B cell (primary cell): ENCODE measurements at regions not wholly inside any gene's neighbourhood (a gene's known extent, or its start where the extent isn't known, plus 50 kb on each side); places are given as distances from the start of the nearest gene placed in this dataset.
A peak's percentile ranks its signal among the peaks of the same experiment; 100 is the strongest.

ENCODE experiments used
- ATAC-seq: fragments of 200-7000 bp; cut with Tn5 transposase; one replicate; pipeline ENCODE4 v1.10.0; 2021; ENCODE audit warnings: low read depth, mild to moderate bottlenecking, moderate number of reproducible peaks, moderate library complexity
- CTCF ChIA-PET: fragments of 350-600 bp; sonication (Branson Sonifier 250); formaldehyde crosslinking; loops from one replicate; lab custom pipeline; 2021; ENCODE audit warnings: antibody characterized with exemption, inconsistent platforms; lab: Charles Lee
- POLR2A ChIA-PET: fragments of 350-600 bp; sonication (Branson Sonifier 250); formaldehyde crosslinking; loops from one replicate; lab custom pipeline; 2021; ENCODE audit warnings: antibody characterized with exemption; lab: Charles Lee
- DNase-seq: peaks from one replicate; pipeline ENCODE4 v3.0.0; 2013
- H2AFZ ChIP-seq: 2 replicates; pipeline ENCODE4 v1.6.1; 2012; ENCODE audit warnings: mild to moderate bottlenecking, low read depth, low read length; ENCODE audit not compliant: insufficient read depth, poor library complexity, severe bottlenecking
- H3K27ac ChIP-seq, 2 donors: 1 replicate in 1 of 2; 2 replicates in 1 of 2; pipeline ENCODE4 v1.5.1; 2012 to 2013; ENCODE audit warnings: low read length in 2 of 2, mild to moderate bottlenecking in 2 of 2, moderate library complexity in 1 of 2
- H3K27me3 ChIP-seq, 4 experiments: fragments of 200-600 bp in 1 of 4; sonication (generic) in 1 of 4; replicated peaks in 1 of 4; 1 replicate in 2 of 4; 2 replicates in 2 of 4; pipeline versions ENCODE4 v1.6.1 to v1.7.0; 2013 to 2016; ENCODE audit warnings: low read length in 3 of 4, mild to moderate bottlenecking in 2 of 4, mixed read lengths in 1 of 4, moderate library complexity in 1 of 4; ENCODE audit not compliant: insufficient read depth in 4 of 4, control insufficient read depth in 3 of 4; ENCODE audit errors: control extremely low read depth in 1 of 4
- H3K36me3 ChIP-seq, 2 experiments: replicated peaks in 1 of 2; 1 replicate in 1 of 2; 2 replicates in 1 of 2; pipeline versions ENCODE4 v1.6.1 to v1.7.1; 2013; ENCODE audit warnings: low read length in 1 of 2; ENCODE audit not compliant: insufficient read depth in 2 of 2, control insufficient read depth in 1 of 2; ENCODE audit errors: control extremely low read depth in 1 of 2, extremely low read depth in 1 of 2
- H3K4me1 ChIP-seq, 2 donors: fragments of 200-600 bp in 1 of 2; sonication (generic) in 1 of 2; 1 replicate in 1 of 2; 2 replicates in 1 of 2; pipeline versions ENCODE4 v1.5.1 to v1.6.1; 2013 to 2017; ENCODE audit warnings: low read length in 2 of 2; ENCODE audit not compliant: control insufficient read depth in 2 of 2, insufficient read depth in 2 of 2
- H3K4me2 ChIP-seq: replicated peaks from 2 replicates; pipeline ENCODE3; 2012; ENCODE audit warnings: mild to moderate bottlenecking, low read depth, low read length; ENCODE audit not compliant: poor library complexity, severe bottlenecking
- H3K4me3 ChIP-seq, 5 experiments: fragments of 200-600 bp in 1 of 5; sonication (generic) in 1 of 5; 1 replicate in 3 of 5; 2 replicates in 2 of 5; pipeline versions ENCODE4 v1.5.1 to v1.7.0; 2011 to 2016; ENCODE audit warnings: low read length in 4 of 5, mild to moderate bottlenecking in 4 of 5, low read depth in 2 of 5, control low read depth in 1 of 5, moderate library complexity in 1 of 5; ENCODE audit not compliant: insufficient read depth in 1 of 5; ENCODE audit errors: control extremely low read depth in 1 of 5, extremely low read depth in 1 of 5
- H3K79me2 ChIP-seq: fragments of 200-600 bp; sonication (generic); one replicate; pipeline ENCODE4 v1.6.0; 2016; ENCODE audit warnings: low read length; ENCODE audit not compliant: control insufficient read depth, insufficient read depth
- H3K9ac ChIP-seq: fragments of 200-600 bp; sonication (generic); 2 replicates; pipeline ENCODE4 v1.6.1; 2017; ENCODE audit warnings: mild to moderate bottlenecking, low read length, moderate library complexity
- H3K9me3 ChIP-seq, 3 donors: one replicate each; pipeline versions ENCODE4 v1.6.1 to v1.7.1; 2013; ENCODE audit warnings: low read length in 2 of 3; ENCODE audit not compliant: control insufficient read depth in 2 of 3, insufficient read depth in 1 of 3; ENCODE audit errors: control extremely low read depth in 1 of 3
- H4K20me1 ChIP-seq: 2 replicates; pipeline ENCODE4 v1.6.0; 2012; ENCODE audit warnings: mild to moderate bottlenecking, low read length; ENCODE audit not compliant: insufficient read depth, control insufficient read depth, poor library complexity, severe bottlenecking
- H3K27ac Mint-ChIP-seq: one replicate; pipeline ENCODE4 v1.8.0; 2021; ENCODE audit warnings: mixed read lengths
- H3K27me3 Mint-ChIP-seq: one replicate; pipeline ENCODE4 v1.8.0; 2021; ENCODE audit warnings: mixed read lengths
- H3K4me1 Mint-ChIP-seq: one replicate; pipeline ENCODE4 v1.8.0; 2021; ENCODE audit warnings: mixed read lengths
- H3K4me3 Mint-ChIP-seq: one replicate; pipeline ENCODE4 v1.8.0; 2021; ENCODE audit warnings: mixed read lengths
- H3K9me3 Mint-ChIP-seq: one replicate; pipeline ENCODE4 v1.8.0; 2022; ENCODE audit warnings: mixed read lengths; ENCODE audit not compliant: insufficient read depth
- EZH2 ChIP-seq: IDR thresholded peaks from 2 replicates; pipeline ENCODE4 v1.6.1; 2012; ENCODE audit warnings: borderline replicate concordance, low read depth, mild to moderate bottlenecking, moderate library complexity, low read length; ENCODE audit not compliant: insufficient read depth, poor library complexity, severe bottlenecking
- WGBS: methylation state at CpG from one replicate; pipeline ENCODE4 v1.1.5; 2013; ENCODE audit warnings: missing lambda C conversion rate; ENCODE audit not compliant: insufficient coverage; 5-methylcytosine and 5-hydroxymethylcytosine counted together
- intact Hi-C: fragments of 100-400 bp; cut with micrococcal nuclease; formaldehyde crosslinking; loops from one replicate; pipeline ENCODE4 v1.10.0; 2022
- TF ChIP-seq, protein P1 (sequence below): fragments of 200-600 bp; IDR thresholded peaks from one replicate; pipeline ENCODE4 v1.8.0; 2022; ENCODE audit warnings: antibody characterized with exemption, mild to moderate bottlenecking

DNA sequence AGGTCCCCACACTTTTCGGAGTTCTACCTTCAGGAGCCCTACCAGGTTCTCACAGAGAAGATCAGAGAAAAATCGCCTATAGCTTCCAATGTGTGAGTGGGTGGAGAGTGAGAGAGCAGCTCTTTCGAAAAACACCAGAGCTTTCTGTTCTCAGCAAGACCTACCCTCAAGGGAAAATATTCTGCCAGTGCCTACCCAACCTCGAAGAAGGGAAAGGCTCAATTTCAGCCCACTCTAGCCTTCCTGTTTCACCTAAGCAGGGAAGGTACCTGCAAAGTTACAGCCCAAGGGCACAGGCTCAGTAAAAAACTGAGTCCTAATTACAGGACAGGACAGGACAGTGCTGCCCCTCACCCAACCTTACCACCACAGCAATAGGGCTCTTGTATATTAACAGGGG is 104.0 kb upstream of the WDR17 start:
- Mint-ChIP-seq H3K4me3 (no peak overlapping the region), H3K4me1 (peaks cover 8% of the 10 kb centered on the region)

DNA sequence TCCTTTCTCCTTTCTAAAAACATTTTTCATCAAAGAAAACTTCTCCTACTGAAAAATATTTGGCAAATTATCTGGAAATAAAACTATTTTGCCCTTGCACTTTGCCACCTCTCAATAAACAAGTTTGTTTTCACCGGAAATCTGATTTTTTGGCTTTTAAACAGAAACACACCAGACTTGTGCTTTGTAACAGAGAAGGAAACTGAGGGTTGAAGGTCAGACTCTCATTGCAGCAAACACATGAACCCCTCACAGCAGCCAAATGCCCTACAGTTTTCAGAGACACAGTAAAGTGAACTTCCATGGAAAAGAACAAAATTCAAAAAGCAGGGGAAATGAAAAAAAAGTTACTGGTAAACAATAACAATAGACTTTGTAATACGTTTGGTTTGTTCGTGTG is 95.6 kb upstream of the WDR17 start:
- Histone ChIP-seq H3K36me3 (no peaks in the 10 kb centered on the region), H4K20me1 (no peaks in the 10 kb centered on the region), H3K27ac (no peak overlapping the region), H2AFZ (no peak overlapping the region), H3K9me3 (peaks cover 0 to 9% (median 2%) of the 10 kb centered on the region in 3 donors), H3K4me1 (no peaks in the 10 kb centered on the region), H3K4me3 (no peak overlapping the region), H3K79me2 (no peaks in the 10 kb centered on the region), H3K9ac (no peak overlapping the region), H3K27me3 (no peaks in the 10 kb centered on the region), H3K4me2 (no peak overlapping the region)
- H3K9me3 Mint-ChIP-seq = no peaks in the 10 kb centered on the region
- H3K27me3 Mint-ChIP-seq = peaks cover 7% of the 10 kb centered on the region
- H3K4me3 Mint-ChIP-seq = no peak overlapping the region
- no peak for DNase-seq
- ChIA-PET CTCF (no interaction called here), POLR2A (no interaction called here)
- intact Hi-C loops = no loop called here
- no peak for ATAC-seq
- TF ChIP-seq, protein P1, sequence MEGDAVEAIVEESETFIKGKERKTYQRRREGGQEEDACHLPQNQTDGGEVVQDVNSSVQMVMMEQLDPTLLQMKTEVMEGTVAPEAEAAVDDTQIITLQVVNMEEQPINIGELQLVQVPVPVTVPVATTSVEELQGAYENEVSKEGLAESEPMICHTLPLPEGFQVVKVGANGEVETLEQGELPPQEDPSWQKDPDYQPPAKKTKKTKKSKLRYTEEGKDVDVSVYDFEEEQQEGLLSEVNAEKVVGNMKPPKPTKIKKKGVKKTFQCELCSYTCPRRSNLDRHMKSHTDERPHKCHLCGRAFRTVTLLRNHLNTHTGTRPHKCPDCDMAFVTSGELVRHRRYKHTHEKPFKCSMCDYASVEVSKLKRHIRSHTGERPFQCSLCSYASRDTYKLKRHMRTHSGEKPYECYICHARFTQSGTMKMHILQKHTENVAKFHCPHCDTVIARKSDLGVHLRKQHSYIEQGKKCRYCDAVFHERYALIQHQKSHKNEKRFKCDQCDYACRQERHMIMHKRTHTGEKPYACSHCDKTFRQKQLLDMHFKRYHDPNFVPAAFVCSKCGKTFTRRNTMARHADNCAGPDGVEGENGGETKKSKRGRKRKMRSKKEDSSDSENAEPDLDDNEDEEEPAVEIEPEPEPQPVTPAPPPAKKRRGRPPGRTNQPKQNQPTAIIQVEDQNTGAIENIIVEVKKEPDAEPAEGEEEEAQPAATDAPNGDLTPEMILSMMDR = no peak
- no peak for TF ChIP-seq EZH2
- H3K27ac Mint-ChIP-seq = no peak overlapping the region
- H3K4me1 Mint-ChIP-seq = no peaks in the 10 kb centered on the region
- no CpG with 5 or more reads among the region's 3 CpGs for WGBS

More for the DNA sequence above, 104.0 kb upstream of the WDR17 start:
- ChIA-PET POLR2A (no interaction called here), CTCF (interaction anchor here (2.3 kb wide), 1 partner anchor 10 kb away, joined by 8 read pairs; no protein-coding TSS in a partner anchor)
- peaks cover 8 to 11% of the 10 kb centered on the region in 2 donors for H3K4me1 ChIP-seq
- H3K27ac ChIP-seq = no peak overlapping the region
- peak overlapping the region; percentile 4 for H3K4me2 ChIP-seq
- H3K36me3 ChIP-seq = no peaks in the 10 kb centered on the region
- peak; percentile 7 for DNase-seq
- Mint-ChIP-seq H3K27me3 (no peaks in the 10 kb centered on the region), H3K9me3 (no peaks in the 10 kb centered on the region), H3K27ac (no peak overlapping the region)
- no peaks in the 10 kb centered on the region for H4K20me1 ChIP-seq
- H3K4me3 ChIP-seq = no peak overlapping the region
- TF ChIP-seq, protein P1 = no peak
- no peak for TF ChIP-seq EZH2
- H3K27me3 ChIP-seq = no peaks in the 10 kb centered on the region
- H3K9ac ChIP-seq = no peak overlapping the region
- no peak overlapping the region for H2AFZ ChIP-seq
- no peak for ATAC-seq
- WGBS = 9% methylated on average over 1 of the region's 4 CpGs
- intact Hi-C loops = no loop called here
- no peaks in the 10 kb centered on the region for H3K79me2 ChIP-seq
- H3K9me3 ChIP-seq = no peaks in the 10 kb centered on the region
